RWPE2 (cell line): ENCODE measurements at regions not wholly inside any gene's neighbourhood (a gene's known extent, or its start where the extent isn't known, plus 50 kb on each side); places are given as distances from the start of the nearest gene placed in this dataset.

ENCODE experiments used
- ATAC-seq: fragments of 200-7000 bp; cut with Tn5 transposase; 3 replicates; pipeline ENCODE4 v1.9.1; 2021; ENCODE audit warnings: low read depth
- DNase-seq: peaks from one replicate; pipeline ENCODE4 v3.0.0-alpha.2; 2020; ENCODE audit warnings: low spot score
- H3K27ac ChIP-seq: fragments of 450-650 bp; 2 replicates; pipeline ENCODE4 v1.5.1; 2017; ENCODE audit warnings: mild to moderate bottlenecking; ENCODE audit not compliant: poor library complexity, severe bottlenecking
- H3K27me3 ChIP-seq: fragments of 250-450 bp; sonication (Bioruptor Pico); 2 replicates; pipeline ENCODE4 v1.5.1; 2021; ENCODE audit warnings: mild to moderate bottlenecking, moderate library complexity; ENCODE audit not compliant: insufficient read depth, poor library complexity, severe bottlenecking
- H3K36me3 ChIP-seq: fragments of 250-450 bp; sonication (Bioruptor Pico); 2 replicates; pipeline ENCODE4 v1.5.1; 2020; ENCODE audit warnings: low read depth, mild to moderate bottlenecking, moderate library complexity
- H3K4me1 ChIP-seq: fragments of 250-450 bp; sonication (Bioruptor Pico); 2 replicates; pipeline ENCODE4 v1.5.1; 2021; ENCODE audit warnings: mild to moderate bottlenecking, moderate library complexity; ENCODE audit not compliant: insufficient read depth, poor library complexity, severe bottlenecking
- H3K4me3 ChIP-seq: fragments of 250-450 bp; sonication (Bioruptor Pico); 2 replicates; pipeline ENCODE4 v1.5.1; 2021; ENCODE audit warnings: mild to moderate bottlenecking, moderate library complexity; ENCODE audit not compliant: severe bottlenecking
- H3K9me3 ChIP-seq: fragments of 250-450 bp; sonication (Bioruptor Pico); 2 replicates; pipeline ENCODE4 v1.5.1; 2021; ENCODE audit warnings: mild to moderate bottlenecking, moderate library complexity; ENCODE audit not compliant: severe bottlenecking
- TF ChIP-seq, protein P1 (sequence below): fragments of 450-650 bp; IDR thresholded peaks from one replicate; pipeline ENCODE4 v1.5.1; 2017; ENCODE audit warnings: mild to moderate bottlenecking, moderate library complexity; ENCODE audit not compliant: poor library complexity, severe bottlenecking

DNA sequence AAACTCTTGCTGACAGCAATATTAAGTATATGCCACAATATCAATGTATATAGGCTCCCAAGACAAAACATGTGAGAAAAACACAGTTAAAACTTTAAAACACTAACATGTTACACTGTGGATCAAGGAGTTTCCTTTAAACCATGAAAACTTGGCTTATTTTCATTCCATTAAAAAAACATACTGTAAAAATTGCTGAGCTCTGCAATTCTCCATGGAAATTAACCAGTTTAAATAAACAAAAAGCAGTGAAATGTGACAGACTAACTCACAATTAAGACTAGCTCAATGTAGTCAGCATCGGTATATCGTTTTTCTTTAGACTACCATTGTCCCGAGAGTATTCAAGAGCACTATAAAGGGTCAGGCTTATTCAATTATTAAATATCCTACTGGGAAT is 930.5 kb upstream of the SLITRK1 start:
- no peaks in the 10 kb centered on the region for H3K4me1 ChIP-seq
- ATAC-seq, result no peak
- no peaks in the 10 kb centered on the region for H3K27me3 ChIP-seq
- no peaks in the 10 kb centered on the region for H3K9me3 ChIP-seq
- no peak overlapping the region for H3K27ac ChIP-seq
- H3K4me3 ChIP-seq, result no peak overlapping the region
- no peaks in the 10 kb centered on the region for H3K36me3 ChIP-seq
- DNase-seq, result no peak
- TF ChIP-seq, protein P1, sequence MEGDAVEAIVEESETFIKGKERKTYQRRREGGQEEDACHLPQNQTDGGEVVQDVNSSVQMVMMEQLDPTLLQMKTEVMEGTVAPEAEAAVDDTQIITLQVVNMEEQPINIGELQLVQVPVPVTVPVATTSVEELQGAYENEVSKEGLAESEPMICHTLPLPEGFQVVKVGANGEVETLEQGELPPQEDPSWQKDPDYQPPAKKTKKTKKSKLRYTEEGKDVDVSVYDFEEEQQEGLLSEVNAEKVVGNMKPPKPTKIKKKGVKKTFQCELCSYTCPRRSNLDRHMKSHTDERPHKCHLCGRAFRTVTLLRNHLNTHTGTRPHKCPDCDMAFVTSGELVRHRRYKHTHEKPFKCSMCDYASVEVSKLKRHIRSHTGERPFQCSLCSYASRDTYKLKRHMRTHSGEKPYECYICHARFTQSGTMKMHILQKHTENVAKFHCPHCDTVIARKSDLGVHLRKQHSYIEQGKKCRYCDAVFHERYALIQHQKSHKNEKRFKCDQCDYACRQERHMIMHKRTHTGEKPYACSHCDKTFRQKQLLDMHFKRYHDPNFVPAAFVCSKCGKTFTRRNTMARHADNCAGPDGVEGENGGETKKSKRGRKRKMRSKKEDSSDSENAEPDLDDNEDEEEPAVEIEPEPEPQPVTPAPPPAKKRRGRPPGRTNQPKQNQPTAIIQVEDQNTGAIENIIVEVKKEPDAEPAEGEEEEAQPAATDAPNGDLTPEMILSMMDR, result no peak

DNA sequence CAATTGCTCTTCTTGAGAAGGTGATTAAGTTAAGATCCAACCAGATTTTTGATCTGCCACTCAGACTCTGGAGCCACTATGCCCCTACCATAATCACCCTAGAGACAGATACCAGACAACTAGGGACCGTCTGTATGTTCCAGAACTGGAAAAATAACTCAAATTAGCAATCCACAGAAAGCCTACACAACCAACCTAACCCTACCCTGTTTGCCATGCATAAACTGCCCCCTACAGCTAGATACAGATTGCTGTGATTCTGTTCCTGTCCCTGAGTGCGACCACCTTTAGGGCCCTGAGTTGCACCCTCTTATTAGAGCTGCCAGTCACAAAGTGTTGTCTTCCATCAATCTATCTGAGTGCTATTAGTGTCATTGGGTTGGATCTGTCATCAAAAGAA is 929.8 kb upstream of the SLITRK1 start:
- DNase-seq, result no peak
- Histone ChIP-seq H3K36me3 (no peaks in the 10 kb centered on the region), H3K4me1 (no peaks in the 10 kb centered on the region), H3K9me3 (no peaks in the 10 kb centered on the region), H3K27ac (no peak overlapping the region), H3K4me3 (no peak overlapping the region), H3K27me3 (no peaks in the 10 kb centered on the region)
- TF ChIP-seq, protein P1, result no peak
- ATAC-seq, result no peak

DNA sequence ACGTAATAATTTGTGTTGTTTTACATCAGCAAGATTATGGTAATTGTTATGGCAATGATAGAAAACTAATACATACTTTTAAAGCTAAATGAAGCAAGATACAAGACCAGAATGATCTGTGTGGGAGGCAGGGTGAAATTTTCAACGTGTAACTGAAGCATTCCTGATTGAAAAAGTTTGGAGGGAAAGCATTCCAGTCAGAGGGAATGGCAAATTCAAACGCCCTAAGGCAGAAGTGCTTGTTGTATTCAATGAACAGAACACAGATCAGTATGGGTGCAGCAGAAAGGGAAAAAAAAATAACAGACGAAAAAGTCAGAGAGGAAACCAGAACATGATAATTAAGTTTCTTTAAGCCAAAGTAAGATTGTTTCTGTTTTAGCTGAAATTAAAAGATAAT is 928.5 kb upstream of the SLITRK1 start:
- Histone ChIP-seq H3K4me3 (no peak overlapping the region), H3K27me3 (no peaks in the 10 kb centered on the region), H3K4me1 (no peaks in the 10 kb centered on the region), H3K27ac (no peak overlapping the region), H3K9me3 (no peaks in the 10 kb centered on the region), H3K36me3 (no peaks in the 10 kb centered on the region)
- TF ChIP-seq, protein P1, result no peak
- DNase-seq (no peak), ATAC-seq (no peak)

DNA sequence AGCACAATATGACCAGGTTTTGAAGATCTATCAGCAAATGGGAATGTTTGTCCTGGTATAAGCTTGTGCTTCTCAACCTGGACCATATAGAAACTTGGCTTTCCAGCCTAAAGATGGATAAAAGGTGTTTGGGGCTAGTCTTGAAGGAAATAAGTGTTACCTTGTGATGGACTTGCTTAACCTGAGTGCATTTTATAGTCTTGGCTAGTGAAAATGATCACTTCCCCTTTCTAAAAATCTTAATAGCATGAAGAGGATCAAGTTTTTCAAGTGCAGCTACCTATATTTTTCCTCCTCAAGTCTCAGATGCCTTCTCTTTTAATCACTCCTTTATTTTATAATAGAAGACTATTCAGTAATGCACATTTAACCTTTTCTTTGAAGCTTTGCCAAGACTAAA is 919.8 kb upstream of the SLITRK1 start:
- no peak for DNase-seq
- TF ChIP-seq, protein P1, result no peak

DNA sequence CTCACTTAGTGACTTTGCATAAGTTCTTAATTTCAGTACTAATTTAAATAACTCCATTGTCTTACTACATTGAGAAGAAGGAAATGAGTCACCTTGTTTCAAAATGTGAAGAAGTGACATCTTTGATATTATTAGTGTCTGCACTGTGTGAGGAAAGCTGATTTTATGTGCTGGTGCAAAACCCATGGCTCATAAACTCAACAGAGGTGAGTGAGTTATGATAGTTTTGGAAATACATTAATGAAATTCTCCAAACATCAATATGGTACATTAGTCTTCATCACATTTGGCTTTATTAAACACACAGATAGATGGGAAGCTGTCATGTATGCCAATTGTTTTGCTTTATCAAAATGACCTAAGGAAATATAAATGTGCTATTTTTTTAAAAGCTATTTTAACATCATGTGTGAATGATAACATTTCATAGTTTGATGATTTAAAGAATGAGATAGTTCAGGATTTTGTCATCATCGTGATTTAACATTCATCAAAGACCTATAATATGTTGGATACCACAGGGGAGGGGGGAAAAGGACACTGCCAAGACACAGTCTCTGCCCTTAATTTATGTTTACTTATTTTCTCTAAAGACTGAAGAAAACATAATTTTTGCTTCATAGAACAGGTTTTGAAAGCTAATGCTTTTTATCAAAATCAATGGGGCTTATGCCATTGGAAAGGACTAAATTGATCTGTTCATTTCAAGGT is 902.3 kb upstream of the SLITRK1 start:
- Histone ChIP-seq H3K27ac (no peak overlapping the region), H3K9me3 (no peaks in the 10 kb centered on the region), H3K4me3 (no peak overlapping the region), H3K4me1 (no peaks in the 10 kb centered on the region), H3K27me3 (no peaks in the 10 kb centered on the region), H3K36me3 (no peaks in the 10 kb centered on the region)
- DNase-seq (no peak), ATAC-seq (no peak)
- TF ChIP-seq, protein P1, result no peak

More for the DNA sequence above, 919.8 kb upstream of the SLITRK1 start:
- no peak for ATAC-seq
- H3K27me3 ChIP-seq, result no peaks in the 10 kb centered on the region
- no peak overlapping the region for H3K27ac ChIP-seq
- no peaks in the 10 kb centered on the region for H3K36me3 ChIP-seq
- H3K4me3 ChIP-seq, result no peak overlapping the region
- no peaks in the 10 kb centered on the region for H3K4me1 ChIP-seq
- H3K9me3 ChIP-seq, result no peaks in the 10 kb centered on the region
